GM10266 (cell line): ENCODE measurements at regions not wholly inside any gene's neighbourhood (a gene's known extent, or its start where the extent isn't known, plus 50 kb on each side); places are given as distances from the start of the nearest gene placed in this dataset.

Experiments
- DNase-seq: peaks from one replicate; pipeline ENCODE4 v3.0.0; 2012; ENCODE audit errors: extremely low spot score
- TF ChIP-seq, protein P1 (sequence below): IDR thresholded peaks from 2 replicates; pipeline ENCODE4 v1.5.1; 2012; ENCODE audit warnings: mild to moderate bottlenecking, low read depth; ENCODE audit not compliant: control insufficient read depth, insufficient read depth; ENCODE audit errors: missing control alignments

DNA sequence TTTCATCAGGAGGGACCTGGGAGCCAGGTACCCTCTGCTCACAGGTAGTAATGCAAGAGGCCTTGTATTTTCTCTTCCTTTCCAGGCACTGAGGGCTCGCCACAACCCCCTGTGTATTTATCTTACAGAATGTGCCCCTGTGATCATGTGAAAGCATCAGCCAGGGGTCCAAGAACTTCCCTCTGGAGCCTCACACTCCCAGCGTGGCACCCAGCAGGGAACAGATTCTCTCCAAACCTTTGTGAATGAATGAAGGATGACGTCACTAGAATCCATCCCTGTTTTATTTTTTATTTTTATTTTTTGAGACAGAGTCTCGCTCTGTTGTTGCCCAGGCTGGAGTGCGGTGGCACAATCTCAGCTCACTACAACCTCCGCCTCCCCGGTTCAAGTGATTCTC, 107.3 kb upstream of the IER5L start:
- TF ChIP-seq, protein P1, sequence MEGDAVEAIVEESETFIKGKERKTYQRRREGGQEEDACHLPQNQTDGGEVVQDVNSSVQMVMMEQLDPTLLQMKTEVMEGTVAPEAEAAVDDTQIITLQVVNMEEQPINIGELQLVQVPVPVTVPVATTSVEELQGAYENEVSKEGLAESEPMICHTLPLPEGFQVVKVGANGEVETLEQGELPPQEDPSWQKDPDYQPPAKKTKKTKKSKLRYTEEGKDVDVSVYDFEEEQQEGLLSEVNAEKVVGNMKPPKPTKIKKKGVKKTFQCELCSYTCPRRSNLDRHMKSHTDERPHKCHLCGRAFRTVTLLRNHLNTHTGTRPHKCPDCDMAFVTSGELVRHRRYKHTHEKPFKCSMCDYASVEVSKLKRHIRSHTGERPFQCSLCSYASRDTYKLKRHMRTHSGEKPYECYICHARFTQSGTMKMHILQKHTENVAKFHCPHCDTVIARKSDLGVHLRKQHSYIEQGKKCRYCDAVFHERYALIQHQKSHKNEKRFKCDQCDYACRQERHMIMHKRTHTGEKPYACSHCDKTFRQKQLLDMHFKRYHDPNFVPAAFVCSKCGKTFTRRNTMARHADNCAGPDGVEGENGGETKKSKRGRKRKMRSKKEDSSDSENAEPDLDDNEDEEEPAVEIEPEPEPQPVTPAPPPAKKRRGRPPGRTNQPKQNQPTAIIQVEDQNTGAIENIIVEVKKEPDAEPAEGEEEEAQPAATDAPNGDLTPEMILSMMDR = no peak
- DNase-seq = no peak

DNA sequence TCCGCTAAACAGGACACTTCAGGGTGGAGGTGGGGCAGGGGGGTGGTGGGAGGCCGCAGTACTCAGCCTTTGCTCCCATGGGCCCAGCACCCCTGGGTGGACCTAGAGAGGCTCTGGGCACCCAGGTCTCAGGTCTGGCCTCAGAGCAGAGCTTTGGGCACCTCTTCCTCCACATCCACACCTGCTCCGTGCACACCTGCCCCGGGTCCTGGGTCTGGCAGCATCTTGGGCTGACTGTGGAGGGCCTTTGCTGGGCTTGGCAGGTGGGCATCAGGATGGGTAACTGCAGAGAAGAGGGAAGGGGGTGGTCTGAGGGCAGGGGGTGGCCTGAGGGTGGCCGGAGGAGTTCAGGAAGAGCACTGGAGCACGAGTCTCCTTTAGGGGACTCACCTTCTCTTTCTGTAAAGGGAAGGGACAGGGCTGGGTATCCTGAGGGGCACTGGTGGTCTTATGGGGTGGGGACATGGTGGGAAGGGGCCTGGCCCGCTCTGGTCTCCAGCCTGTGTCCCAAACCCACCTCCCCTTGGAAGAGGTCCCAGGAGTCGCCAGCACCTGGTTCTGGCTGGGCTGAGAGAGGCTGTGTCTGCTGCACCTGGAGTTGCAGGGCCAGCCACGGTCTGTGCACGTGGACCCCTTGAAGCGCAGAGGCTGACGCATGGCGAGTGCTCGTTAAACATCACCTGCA, 106.7 kb upstream of the IER5L start:
- TF ChIP-seq, protein P1 = no peak
- no peak for DNase-seq

DNA sequence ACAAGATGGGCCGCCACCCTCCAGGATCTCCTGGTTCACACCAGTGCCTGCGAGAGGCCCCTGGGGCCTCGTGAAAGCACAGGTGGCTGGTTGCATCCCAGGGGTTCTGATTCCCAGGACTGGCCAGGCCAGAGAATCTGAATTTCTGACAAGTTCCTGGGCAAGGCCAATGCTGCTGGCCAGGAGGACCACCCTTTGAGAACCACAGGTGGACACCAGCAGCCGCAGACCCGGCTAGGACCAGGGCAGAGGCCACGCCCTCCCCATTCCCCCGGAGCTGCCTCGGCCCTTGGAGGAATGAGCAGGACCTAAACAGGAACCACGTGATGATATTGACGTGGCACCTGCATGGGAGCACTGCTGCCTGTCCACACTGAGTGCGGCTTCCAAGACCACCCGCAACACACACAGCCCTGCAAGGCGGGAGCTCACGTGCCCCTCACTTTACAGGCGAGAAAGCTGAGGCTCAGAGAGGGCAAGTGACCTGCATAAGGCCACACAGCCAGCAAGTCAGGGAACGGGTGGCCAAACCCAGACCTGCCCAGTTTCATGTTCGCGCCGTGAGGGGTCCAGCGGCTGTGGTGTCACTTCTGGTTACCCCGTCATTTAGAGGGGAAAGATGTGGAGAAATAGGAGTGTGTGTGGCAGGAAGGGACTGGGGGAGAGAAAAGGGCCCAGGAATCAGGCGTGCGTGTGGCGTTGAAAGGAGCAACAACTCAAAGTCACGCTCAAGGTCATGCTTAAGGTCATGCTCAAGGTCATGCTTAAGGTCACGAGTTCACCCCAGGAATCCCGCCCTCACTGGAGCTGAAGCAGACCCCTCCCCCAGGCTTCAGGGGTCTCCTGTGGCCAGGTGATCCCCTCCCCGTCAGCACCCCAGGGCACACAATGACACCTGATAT, 105.9 kb upstream of the IER5L start:
- DNase-seq = no peak
- TF ChIP-seq, protein P1 = no peak

DNA sequence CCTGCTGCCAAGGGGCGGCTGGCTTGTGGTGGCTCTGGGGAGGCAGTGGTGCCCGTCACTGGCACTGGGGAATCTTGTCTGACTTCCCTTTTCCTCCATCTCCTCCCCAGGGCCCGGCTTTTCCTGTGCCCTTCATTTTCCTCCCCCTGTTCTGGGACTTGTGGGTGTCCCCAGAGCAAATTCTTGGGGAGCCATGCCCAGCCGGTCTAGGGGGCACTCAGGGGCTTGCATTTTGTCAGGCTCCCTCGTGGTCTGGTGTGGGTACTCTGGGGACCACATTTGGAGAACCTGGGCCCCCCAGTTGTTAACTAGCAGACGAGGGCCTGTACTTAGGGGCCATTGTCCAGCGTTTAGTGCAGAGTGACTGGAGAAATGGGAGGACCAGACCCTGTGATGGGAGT, 105.2 kb upstream of the IER5L start:
- TF ChIP-seq, protein P1 = no peak

DNA sequence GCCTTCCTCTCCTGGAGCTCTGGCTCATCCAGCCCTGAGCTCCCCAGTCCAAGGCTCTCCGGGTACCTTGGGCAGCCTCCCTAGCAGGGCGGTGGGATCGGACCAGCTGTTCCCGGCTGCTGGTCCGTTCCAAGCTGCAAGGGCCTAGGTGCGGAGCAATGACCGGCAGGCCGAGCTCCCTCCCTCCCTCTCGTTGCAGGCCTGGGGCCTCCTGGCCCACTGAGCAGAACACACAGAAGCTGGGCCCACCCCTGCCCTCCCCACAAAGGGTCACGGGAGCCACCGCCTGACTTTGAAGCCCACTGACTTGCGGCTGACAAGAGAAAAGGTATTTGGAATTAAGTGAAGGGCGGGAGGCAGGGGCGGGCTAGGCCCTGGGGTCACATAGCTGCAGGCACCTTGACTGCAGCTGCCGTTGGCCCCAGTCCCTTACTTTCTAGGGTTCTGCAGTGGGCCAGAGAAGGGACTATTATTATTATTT, 104.7 kb upstream of the IER5L start:
- no peak for DNase-seq
- TF ChIP-seq, protein P1 = no peak

More for the DNA sequence above, 105.2 kb upstream of the IER5L start:
- DNase-seq = no peak

DNA sequence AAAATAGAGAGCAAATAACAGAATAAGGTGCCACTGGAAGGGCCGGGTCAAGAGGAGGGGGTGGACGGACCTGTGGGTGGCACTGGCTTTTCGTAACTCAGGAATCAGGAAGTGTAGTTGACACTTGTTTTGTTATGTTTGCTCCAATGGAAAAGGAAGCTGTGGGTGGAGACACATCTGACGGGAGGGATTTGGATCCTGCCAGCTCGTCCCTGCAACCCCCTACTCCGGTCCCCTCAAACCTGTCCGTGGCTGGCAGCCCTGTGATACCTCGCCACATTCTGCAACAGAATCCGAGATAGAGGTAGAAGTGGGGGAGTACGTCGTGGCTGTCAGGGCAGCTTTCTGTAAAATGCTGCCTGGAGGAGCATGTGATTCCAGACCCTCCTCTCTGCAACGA, 104.2 kb upstream of the IER5L start:
- no peak for DNase-seq
- TF ChIP-seq, protein P1 = no peak

DNA sequence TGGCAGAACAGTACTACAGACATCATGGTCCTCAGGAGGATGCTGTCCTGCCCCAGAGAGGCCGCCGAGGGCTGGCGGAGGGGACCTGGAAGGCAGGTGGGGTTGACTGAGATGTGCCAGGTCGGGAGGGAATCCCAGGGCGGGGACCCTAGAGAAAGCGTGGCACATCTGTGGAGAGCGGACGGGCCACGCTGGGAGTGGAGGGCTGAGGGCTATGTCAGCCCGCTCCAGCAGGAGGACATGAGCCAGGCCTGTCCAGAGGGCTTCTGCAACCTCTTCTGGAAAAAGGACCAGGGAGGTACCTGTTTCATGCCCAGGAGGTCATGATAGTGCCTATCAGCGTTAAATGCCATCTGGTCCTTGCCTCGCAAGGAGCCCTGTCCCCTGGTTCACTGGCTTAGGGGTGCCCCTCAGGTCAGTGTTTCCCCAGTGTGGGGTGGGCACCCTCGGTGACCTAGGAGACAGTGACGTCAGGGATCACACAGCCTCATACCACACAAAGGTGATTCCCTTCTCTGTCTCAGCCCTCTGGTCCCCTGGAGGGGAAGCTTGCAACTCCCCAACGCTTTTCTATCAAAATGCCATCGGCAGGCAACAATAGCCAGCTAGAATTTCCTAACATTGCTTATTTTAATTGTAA, 103.6 kb upstream of the IER5L start:
- DNase-seq = no peak
- TF ChIP-seq, protein P1 = no peak
